H1 (cell line): ENCODE measurements at regions not wholly inside any gene's neighbourhood (a gene's known extent, or its start where the extent isn't known, plus 50 kb on each side); places are given as distances from the start of the nearest gene placed in this dataset.

Experiments used
- CHD2 ChIP-seq: IDR thresholded peaks from 2 replicates; pipeline ENCODE4 v1.6.1; 2012; ENCODE audit warnings: low read length, improper control_type of control experiment
- CTCF ChIP-seq, 3 experiments: IDR thresholded peaks; 1 replicate in 2 of 3; 2 replicates in 1 of 3; pipeline versions ENCODE4 v1.5.1 to v1.6.1; 2011; ENCODE audit warnings: low read length in 3 of 3, mild to moderate bottlenecking in 3 of 3, inconsistent platforms in 2 of 3, low read depth in 1 of 3, moderate library complexity in 1 of 3; ENCODE audit not compliant: insufficient read depth in 1 of 3; ENCODE audit errors: control extremely low read depth in 1 of 3
- EP300 ChIP-seq, 2 experiments: IDR thresholded peaks; 1 replicate in 1 of 2; 2 replicates in 1 of 2; pipeline ENCODE4 v1.6.1; 2011 to 2012; ENCODE audit warnings: low read depth in 2 of 2, low read length in 2 of 2, mild to moderate bottlenecking in 2 of 2, borderline replicate concordance in 1 of 2, inconsistent platforms in 1 of 2, moderate library complexity in 1 of 2
- EZH2 ChIP-seq: fragments of 200-600 bp; sonication (generic); IDR thresholded peaks from 2 replicates; pipeline ENCODE4 v1.7.1; 2012; ENCODE audit warnings: low read depth, mild to moderate bottlenecking, moderate library complexity, low read length, inconsistent platforms; ENCODE audit not compliant: severe bottlenecking
- FOSL1 ChIP-seq: IDR thresholded peaks from 2 replicates; pipeline ENCODE4 v1.6.1; 2011; ENCODE audit warnings: mild to moderate bottlenecking, low read depth, low read length, moderate library complexity; ENCODE audit not compliant: insufficient read depth
- GABPA ChIP-seq: IDR thresholded peaks from 2 replicates; pipeline ENCODE4 v1.6.1; 2011; ENCODE audit warnings: mild to moderate bottlenecking, low read length, moderate library complexity, borderline replicate concordance; ENCODE audit not compliant: insufficient read depth
- KDM5A ChIP-seq: fragments of 200-600 bp; IDR thresholded peaks from 2 replicates; pipeline ENCODE4 v1.7.1; 2012; ENCODE audit warnings: mild to moderate bottlenecking, low read length, inconsistent platforms, mixed read lengths
- MAFK ChIP-seq: IDR thresholded peaks from 2 replicates; pipeline ENCODE4 v1.6.1; 2012; ENCODE audit warnings: low read depth, mild to moderate bottlenecking, improper control_type of control experiment, low read length
- POLR2A ChIP-seq, 2 experiments: IDR thresholded peaks; 1 replicate in 1 of 2; 2 replicates in 1 of 2; pipeline ENCODE4 v1.6.1; 2011; ENCODE audit warnings: low read depth in 2 of 2, low read length in 2 of 2, mild to moderate bottlenecking in 2 of 2; ENCODE audit errors: control extremely low read depth in 1 of 2
- POLR2AphosphoS5 ChIP-seq: IDR thresholded peaks from 2 replicates; pipeline ENCODE4 v1.6.1; 2011; ENCODE audit warnings: low read depth, low read length

DNA sequence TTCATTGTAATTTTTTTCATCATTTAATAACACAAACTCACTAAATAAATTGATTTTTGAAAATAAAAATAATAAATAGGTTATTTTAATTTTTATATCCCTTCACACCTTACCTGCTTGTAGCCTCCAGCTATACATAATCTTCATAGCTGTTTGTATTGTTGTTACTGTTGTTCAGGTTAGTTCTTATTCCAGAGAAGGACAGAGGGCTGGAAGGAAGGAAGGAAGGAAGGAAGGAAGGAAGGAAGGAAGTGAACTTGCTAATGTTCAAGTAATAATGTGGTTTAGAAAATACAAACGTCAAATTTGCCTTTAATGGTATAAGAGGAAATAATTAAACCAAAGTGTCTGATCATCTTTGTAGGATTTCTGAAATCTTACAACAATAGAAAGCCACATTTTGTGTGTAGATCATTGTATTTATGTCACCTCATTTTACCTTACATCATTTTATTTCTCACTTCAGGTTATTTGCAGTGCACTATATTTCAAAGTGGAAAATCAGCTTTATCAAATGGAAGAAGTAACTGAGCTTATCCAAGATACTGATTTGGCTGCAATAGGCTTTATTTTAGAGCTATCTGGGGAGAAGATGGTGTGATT, 660.0 kb upstream of the CCDC54 start:
- TF ChIP-seq CTCF (IDR thresholded peaks at IDR 0.05; ENCODE audit: control extremely low read depth in 1 of 3, insufficient read depth in 1 of 3, low read depth in 1 of 3, low read length in 3 of 3) (no peak), EZH2 (no peak), POLR2A (IDR thresholded peaks at IDR 0.05; ENCODE audit: control extremely low read depth in 1 of 2, low read depth in 2 of 2, low read length in 2 of 2) (no peak), KDM5A (no peak), CHD2 (no peak), GABPA (no peak), EP300 (IDR thresholded peaks at IDR 0.05; ENCODE audit: borderline replicate concordance in 1 of 2, low read depth in 2 of 2, low read length in 2 of 2) (no peak), FOSL1 (no peak), POLR2AphosphoS5 (no peak), MAFK (no peak)
